CD4-positive, alpha-beta T cell treated with Interferon alpha-2 for 1 hour (primary cell): ENCODE measurements at regions not wholly inside any gene's neighbourhood (a gene's known extent, or its start where the extent isn't known, plus 50 kb on each side); places are given as distances from the start of the nearest gene placed in this dataset.
"Not testable (repeated sequence)": the region's sequence is repeated elsewhere in the genome, so short reads cannot be mapped to it uniquely, and the experiment has no call there.

Experiments
- DNase-seq, 2 donors: peaks; one replicate each; pipeline ENCODE4 v3.0.0-alpha.2; 2020 to 2022

GRCh38 chr3:59171491-59171890 lies 121.7 kb upstream of the CFAP20DC start:
- no peak for DNase-seq

- not testable (repeated sequence) for DNase-seq
Observed at GRCh38 chr3:59170166-59170565, 120.3 kb upstream of the CFAP20DC start.

GRCh38 chr3:59167756-59168155 lies 117.9 kb upstream of the CFAP20DC start:
- no peak for DNase-seq

- DNase-seq, result no peak
Observed at GRCh38 chr3:59163953-59164352, 114.1 kb upstream of the CFAP20DC start.

GRCh38 chr3:59161048-59161447 lies 111.2 kb upstream of the CFAP20DC start:
- no peak for DNase-seq

GRCh38 chr3:59160133-59160746 lies 110.4 kb upstream of the CFAP20DC start:
- no peak for DNase-seq

GRCh38 chr3:59153648-59154047 lies 103.8 kb upstream of the CFAP20DC start:
- no peak for DNase-seq

- no peak for DNase-seq
Observed at GRCh38 chr3:59152943-59153342, 103.1 kb upstream of the CFAP20DC start.

GRCh38 chr3:59150039-59150438 lies 100.2 kb upstream of the CFAP20DC start:
- DNase-seq, result no peak

GRCh38 chr3:59149166-59149565 lies 99.3 kb upstream of the CFAP20DC start:
- no peak for DNase-seq

GRCh38 chr3:59143447-59143846 lies 93.6 kb upstream of the CFAP20DC start:
- no peak for DNase-seq

- DNase-seq, result no peak
Observed at GRCh38 chr3:59142556-59142955, 92.7 kb upstream of the CFAP20DC start.

- DNase-seq, result no peak
Observed at GRCh38 chr3:59138966-59139365, 89.1 kb upstream of the CFAP20DC start.

GRCh38 chr3:59137415-59137814 lies 87.6 kb upstream of the CFAP20DC start:
- no peak for DNase-seq

GRCh38 chr3:59136081-59136480 lies 86.3 kb upstream of the CFAP20DC start:
- DNase-seq, result no peak

GRCh38 chr3:59135096-59135495 lies 85.3 kb upstream of the CFAP20DC start:
- no peak for DNase-seq

GRCh38 chr3:59133311-59133710 lies 83.5 kb upstream of the CFAP20DC start:
- no peak for DNase-seq

- no peak for DNase-seq
Observed at GRCh38 chr3:59131016-59131766, 81.4 kb upstream of the CFAP20DC start.

GRCh38 chr3:59128685-59129084 lies 78.9 kb upstream of the CFAP20DC start:
- DNase-seq, result no peak

- no peak for DNase-seq
Observed at GRCh38 chr3:59127071-59127470, 77.2 kb upstream of the CFAP20DC start.

- no peak for DNase-seq
Observed at GRCh38 chr3:59126446-59126845, 76.6 kb upstream of the CFAP20DC start.

GRCh38 chr3:59121346-59122144 lies 71.7 kb upstream of the CFAP20DC start:
- DNase-seq, result no peak

GRCh38 chr3:59118928-59119327 lies 69.1 kb upstream of the CFAP20DC start:
- no peak for DNase-seq

- no peak for DNase-seq
Observed at GRCh38 chr3:59117396-59117795, 67.6 kb upstream of the CFAP20DC start.
